Left forelimb (tissue), 1 donor: ENCODE measurements at regions not wholly inside any gene's neighbourhood (a gene's known extent, or its start where the extent isn't known, plus 50 kb on each side); places are given as distances from the start of the nearest gene placed in this dataset.

Experiments used
- DNase-seq: peaks from one replicate; pipeline ENCODE4 v3.0.0-alpha.2; 2018; ENCODE audit warnings: low spot score

DNA sequence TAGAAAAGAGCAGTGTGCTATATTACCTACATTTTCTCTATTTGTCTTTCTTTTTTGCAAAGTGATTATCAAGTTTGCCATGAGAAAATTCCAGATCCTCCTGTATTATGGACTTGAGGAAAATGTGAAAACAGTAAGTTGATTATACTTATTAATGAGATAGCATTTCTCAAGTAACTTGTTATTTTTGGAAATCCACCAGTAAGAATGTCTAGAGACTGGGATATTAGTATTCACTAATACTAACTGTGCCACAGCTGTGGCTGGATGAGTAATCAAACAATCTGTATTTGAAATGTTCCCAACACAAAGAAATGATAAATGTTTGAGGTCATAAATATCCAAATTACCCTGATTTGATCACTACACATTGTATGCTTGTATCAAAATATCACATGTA, 147.0 kb upstream of the CTSO start:
- no peak for DNase-seq

DNA sequence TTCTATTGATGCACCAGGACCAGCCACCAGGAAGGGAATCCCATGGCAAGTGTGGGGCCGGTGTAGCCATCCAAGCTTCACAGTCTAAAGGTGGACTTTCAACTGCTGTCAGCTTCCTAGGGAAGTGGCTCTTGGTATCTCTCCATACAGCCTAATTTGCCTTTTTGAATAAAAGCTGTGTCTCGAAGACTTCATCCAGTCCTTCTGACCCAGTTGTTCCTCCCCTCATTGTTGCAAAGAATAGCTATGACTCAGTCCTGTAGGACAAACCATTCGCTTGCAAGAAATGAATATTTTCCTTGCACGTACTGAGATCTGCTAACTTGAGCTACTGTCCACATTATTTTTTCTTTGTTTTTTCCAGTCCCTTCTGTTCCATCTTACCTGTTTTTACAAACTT, 145.1 kb upstream of the CTSO start:
- no peak for DNase-seq

DNA sequence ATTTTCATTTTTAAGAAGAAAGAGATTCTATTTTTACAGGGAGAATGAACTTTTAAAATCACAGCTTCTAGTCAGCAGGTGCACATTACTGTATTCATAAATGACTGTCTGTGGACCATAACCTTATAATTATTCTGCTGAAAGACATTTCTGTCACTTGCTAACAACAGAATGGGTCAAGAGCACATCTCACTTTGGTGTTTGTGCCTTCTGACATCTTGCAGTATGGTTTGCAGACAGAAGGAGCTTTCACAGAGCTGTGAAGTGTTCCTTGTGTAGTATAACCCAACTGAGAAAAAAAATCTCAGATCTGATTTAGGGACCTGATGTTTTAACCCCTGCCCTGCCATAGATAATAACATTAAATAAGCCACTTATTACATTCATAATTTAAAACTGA, 131.4 kb upstream of the CTSO start:
- no peak for DNase-seq

DNA sequence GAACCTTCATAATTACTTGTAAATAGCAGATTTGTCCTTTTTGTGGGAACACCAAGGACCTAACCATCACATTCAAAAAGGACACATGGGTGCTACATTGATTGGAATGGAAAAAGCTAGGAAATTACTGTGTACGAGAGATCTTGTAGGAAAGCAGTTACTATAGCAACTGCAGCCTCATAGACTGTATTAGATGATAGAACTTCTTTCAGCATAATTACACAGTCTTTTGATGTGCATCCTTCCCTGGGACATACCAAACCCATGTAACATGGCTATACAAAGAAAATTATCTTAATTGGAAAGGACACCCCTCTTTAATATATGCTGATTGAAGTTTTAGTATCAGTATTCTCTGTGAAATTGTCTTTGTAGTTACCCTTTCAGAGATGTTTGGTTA, 130.7 kb upstream of the CTSO start:
- DNase-seq, result no peak

DNA sequence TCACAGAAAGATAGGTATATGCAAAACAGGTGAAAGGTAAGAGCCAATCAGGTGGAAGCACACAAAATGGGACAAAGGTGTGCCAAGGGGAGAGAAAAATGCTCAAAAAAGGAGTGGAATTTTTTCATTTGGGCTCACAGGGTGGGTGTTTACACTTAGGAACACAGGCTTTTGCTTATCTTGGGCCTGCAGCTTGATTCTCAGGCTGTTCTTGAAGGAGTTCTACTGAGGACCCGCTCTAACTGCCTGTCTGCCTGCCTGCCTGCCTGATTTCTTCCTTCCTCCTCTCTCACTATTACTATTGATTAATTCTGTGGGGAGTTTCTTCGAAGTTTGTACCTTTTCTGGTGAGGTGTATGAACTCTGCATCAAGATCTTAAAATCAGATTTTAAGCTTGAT, 120.3 kb upstream of the CTSO start:
- no peak for DNase-seq

DNA sequence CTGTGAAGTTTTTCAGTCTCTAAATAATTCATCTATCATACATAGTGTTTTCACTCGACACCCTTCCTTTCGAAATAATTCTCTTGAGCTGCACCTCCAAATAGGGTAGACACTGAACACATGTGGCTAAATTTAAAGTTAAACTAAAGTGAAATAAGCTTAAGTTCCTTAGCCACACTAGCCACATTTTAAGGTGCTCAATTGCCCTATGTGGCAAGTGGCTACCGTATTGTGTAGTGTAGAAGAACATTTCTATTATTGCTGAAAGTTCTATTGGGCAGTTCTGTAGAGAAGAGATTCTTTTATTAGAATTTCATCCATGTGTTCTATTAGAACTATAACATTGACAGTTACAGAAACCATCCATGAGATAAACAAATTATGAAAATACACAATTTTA, 107.0 kb upstream of the CTSO start:
- no peak for DNase-seq

DNA sequence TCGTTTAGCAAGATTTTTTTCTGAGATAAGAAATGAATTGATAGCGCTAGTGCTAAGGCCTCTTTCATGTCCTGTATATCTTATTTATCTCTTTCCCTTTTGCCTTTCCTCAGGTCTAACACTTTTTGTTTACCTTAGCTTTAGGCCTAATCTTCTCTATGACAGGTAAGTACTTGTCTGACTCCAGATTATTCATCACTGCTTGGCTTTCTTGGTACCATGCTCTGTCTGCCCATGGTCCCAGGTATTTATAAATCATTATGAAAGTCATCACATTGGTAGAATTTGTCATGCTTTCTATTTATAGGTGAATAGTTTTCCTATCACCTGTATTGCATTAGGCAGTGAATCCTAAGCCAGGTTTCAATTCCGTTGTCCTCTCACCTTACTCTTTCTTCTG, 99.5 kb upstream of the CTSO start:
- no peak for DNase-seq

DNA sequence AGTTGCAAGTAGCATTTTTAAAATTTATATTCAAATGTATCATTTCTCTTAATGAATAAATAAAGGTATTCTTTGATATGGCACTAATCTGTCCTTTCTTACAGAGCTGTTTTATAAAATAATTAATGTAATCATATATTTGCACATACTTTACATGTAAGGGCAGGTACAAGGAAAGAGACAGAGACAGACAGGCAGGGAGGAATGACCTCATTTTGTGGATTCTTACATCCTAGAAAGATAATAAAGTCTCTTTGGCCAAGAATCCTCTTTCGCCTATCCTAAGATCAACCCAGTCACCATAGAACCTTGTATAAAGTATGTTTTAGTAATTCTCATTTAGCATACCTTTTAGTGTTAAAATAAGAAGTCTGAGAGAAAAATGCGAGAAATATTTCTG, 98.5 kb upstream of the CTSO start:
- no peak for DNase-seq

DNA sequence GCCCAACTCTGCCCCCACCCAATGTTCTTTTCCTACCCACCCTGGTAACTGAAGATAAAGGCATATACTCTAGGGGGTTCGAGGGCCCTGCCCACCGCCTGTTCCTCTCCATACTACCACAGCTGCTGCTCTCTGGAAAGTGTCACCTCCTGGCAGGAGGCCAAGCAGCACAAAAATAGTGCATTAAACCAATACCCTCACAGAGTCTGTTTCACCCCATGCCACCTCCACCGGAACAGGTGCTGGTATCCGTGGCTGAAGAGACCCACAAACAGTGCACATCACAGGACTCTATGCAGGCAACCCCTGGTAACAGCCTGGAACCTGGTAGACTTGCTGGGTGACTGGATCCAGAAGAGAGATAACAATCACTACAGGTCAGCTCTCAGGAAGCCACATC, 85.1 kb upstream of the CTSO start:
- DNase-seq, result no peak

DNA sequence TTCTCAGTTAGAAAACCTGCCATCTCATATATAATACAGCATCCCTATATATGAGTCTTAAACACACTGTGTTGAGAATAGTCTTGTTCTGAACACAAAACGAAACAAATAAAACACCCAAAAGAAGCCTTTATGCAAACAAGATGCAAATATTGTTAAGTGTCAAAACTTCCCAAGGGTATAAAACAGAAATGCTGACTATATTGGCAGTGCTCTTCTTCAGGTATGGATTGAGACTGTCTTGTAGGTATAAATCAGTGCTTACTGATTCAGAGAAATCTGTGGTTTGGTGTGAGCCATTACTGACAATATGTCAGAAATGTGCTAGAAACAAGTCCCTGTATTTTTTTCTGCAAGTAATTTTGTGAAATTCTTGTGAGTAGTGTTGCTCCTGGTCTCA, 82.8 kb upstream of the CTSO start:
- DNase-seq, result no peak

DNA sequence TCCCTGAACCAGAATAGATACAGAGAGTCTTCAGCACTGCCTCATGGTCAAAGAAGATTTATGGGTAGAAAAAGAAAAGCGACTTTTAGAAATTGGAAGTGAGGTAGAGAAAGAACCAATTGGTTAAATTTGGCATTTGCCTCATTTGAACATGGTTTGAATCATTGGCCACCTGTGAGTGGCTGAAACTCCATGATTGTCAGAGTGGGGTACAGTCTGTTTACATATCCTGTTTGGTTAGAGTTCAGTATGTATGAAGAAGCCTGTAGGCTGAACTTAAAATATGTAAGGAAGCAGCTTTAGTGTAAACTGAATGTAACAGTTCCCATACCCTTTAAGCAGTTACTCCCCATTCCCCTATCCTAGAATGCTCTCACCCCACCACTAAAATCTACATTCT, 76.0 kb upstream of the CTSO start:
- DNase-seq, result no peak

DNA sequence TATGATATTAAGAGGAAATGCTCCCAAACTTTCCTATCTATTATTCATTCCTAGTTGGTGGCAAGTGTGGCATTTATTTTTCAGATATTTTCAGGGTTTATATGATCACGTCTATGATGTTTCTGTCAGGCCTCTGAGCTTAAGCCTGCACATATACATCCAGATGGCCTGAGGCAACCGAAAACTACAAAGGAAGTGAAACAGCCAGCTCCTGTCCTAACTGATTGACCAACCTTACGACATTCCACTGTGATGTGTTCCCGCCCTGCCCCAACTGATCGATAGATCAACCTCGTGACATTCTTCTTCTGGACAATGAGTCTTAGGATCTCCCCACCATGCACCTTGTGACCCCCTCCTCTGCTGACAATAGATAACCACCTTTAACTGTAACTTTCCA, 67.6 kb upstream of the CTSO start:
- no peak for DNase-seq

DNA sequence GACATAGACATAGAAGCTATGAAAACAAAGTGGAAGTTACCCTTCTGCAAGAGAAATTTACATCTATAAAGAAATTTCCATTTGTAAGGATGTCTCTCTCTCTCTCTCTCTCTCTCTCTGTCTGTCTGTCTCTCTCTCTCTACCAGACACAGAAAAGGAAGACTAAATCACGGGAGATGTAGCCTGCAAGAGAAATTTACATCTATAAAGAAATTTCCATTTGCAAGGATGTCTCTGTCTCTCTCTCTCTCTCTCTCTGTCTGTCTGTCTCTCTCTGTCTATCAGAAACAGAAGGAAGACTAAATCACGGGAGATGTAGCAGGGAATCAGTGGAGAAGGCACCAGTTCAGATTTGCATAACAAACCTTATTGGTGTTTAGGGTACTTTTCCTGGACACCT, 65.6 kb upstream of the CTSO start:
- no peak for DNase-seq

DNA sequence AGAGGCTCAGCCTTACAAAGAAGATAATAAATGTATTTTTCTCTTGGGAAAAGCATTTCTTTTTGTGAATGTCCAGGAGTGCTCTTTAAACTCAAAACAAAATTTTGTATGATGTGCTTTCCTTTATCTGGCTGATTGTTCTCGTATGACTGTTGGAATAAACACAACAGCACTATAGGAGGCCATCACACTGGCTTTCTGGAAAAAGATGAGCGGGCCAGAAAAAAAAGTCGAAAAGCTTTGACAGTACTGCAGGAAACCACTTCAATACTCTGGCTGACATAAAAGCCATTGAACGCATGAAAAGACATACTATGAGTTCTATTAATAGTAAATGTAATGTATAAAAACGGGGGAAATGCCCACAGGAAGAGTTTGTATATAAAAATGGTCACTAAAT, 64.7 kb upstream of the CTSO start:
- DNase-seq, result no peak

DNA sequence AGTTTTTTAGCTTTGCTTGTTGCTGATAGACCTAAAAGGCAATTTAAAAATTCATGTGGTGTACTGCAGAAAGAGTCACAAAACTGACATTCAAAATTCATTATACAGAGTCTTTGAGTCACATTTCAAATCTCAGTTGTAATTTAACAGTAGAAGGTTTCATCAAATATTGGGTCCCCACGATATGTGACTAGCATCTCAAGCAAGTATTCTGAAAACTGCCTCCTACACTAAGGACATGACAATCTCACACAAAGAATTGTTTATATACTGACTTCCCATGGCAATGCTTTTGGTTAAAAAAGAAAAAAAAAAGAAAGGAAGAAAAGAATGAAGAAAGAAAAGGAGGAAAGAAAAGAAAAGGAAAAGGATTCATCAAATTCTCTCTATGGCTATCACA, 62.1 kb upstream of the CTSO start:
- no peak for DNase-seq

DNA sequence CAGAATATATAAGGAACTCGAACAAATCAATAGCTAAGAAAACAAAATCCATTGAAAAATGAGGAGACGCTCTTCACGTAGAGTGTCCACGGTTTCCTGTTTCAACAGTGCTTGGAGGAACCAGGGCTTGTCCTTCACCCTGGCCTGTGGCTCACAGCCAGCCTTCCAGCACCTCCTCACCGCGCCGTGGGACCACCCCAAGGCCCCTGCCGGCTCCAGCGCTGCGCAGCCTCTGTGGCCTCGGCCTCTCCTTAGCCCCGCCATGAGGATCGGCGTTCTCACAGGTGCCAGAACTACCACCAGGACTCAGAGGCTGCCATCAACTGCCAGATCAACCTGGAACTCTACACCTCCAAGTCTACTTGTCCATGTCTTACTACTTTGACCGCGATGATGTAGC, 52.5 kb upstream of the CTSO start:
- no peak for DNase-seq
